ENCODE measurements at regions not wholly inside any gene's neighbourhood (a gene's known extent, or its start where the extent isn't known, plus 50 kb on each side); places are given as distances from the start of the nearest gene placed in this dataset.

DNA sequence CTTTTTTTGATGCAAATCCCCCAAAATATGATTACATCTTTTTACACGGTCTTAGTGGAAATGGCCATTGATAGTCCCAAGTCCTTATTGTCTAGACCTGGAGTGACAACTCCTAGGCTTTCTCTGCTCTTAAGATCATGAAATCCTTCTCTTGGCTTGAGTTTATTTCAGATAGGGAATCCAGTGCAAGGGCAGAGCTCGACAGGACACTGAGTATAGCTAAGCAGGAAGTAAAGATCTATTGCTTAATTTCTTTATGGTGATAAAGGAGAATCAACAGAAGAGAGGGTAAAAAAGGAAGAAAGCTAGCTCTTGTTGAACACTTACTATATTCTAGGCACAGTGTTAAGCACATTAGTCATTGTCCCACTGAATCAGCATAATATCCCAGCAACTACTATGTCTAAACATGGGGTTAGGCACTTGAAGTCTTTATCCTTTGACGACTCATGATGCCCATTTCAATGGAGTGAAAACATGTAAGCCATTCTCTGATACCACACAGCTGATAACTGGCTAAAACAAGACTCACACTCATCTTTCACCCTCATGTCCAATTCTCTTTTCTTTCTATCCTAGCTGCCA, 74.1 kb upstream of the LRATD1 start:
- TF ChIP-seq ZNF202 (tag by site-specific recombination; IDR thresholded peaks at IDR 0.05; ENCODE audit: borderline replicate concordance), result no peak
- TF ChIP-seq KLF1 (tag by site-specific recombination; IDR thresholded peaks at IDR 0.05), result no peak
- TF ChIP-seq CTCF (tag by site-specific recombination; IDR thresholded peaks at IDR 0.05), result no peak
- no peak for TF ChIP-seq ZBTB7A (tag by site-specific recombination; IDR thresholded peaks at IDR 0.05; ENCODE audit: low read depth)
- TF ChIP-seq ZNF843 (tag by site-specific recombination; IDR thresholded peaks at IDR 0.05), result no peak
